Liver (tissue), 8 donors: ENCODE measurements at regions not wholly inside any gene's neighbourhood (a gene's known extent, or its start where the extent isn't known, plus 50 kb on each side); places are given as distances from the start of the nearest gene placed in this dataset.

Experiments used
- DNase-seq: peaks from one replicate; pipeline ENCODE4 v3.0.0-alpha.2; 2017; ENCODE audit warnings: low spot score
- H3K27ac ChIP-seq, 2 donors: one replicate each; pipeline ENCODE4 v1.7.0; 2013; ENCODE audit warnings: inconsistent platforms in 2 of 2, low read length in 2 of 2, control low read depth in 1 of 2, low read depth in 1 of 2, mild to moderate bottlenecking in 1 of 2
- H3K27me3 ChIP-seq, 4 donors: one replicate each; pipeline versions ENCODE4 v1.6.1 to v1.7.0; 2013; ENCODE audit warnings: low read length in 3 of 4, inconsistent platforms in 1 of 4, mild to moderate bottlenecking in 1 of 4, moderate library complexity in 1 of 4; ENCODE audit not compliant: control insufficient read depth in 4 of 4, insufficient read depth in 4 of 4
- H3K36me3 ChIP-seq, 4 donors: one replicate each; pipeline versions ENCODE4 v1.6.1 to v1.7.0; 2013; ENCODE audit warnings: low read length in 3 of 4, mild to moderate bottlenecking in 3 of 4, low read depth in 1 of 4, moderate library complexity in 1 of 4; ENCODE audit not compliant: control insufficient read depth in 4 of 4, insufficient read depth in 3 of 4
- H3K4me1 ChIP-seq, 4 donors: one replicate each; pipeline versions ENCODE4 v1.6.1 to v1.7.0; 2013; ENCODE audit warnings: low read length in 3 of 4, mild to moderate bottlenecking in 3 of 4, moderate library complexity in 1 of 4; ENCODE audit not compliant: control insufficient read depth in 4 of 4, insufficient read depth in 4 of 4
- H3K4me3 ChIP-seq, 3 donors: one replicate each; pipeline versions ENCODE4 v1.6.1 to v1.7.0; 2013; ENCODE audit warnings: low read length in 3 of 3, control low read depth in 1 of 3, low read depth in 1 of 3, mild to moderate bottlenecking in 1 of 3
- H3K9ac ChIP-seq, 2 donors: one replicate each; pipeline ENCODE4 v1.7.0; 2013; ENCODE audit warnings: low read length in 2 of 2, mild to moderate bottlenecking in 2 of 2, moderate library complexity in 2 of 2, control low read depth in 1 of 2, low read depth in 1 of 2
- H3K9me3 ChIP-seq, 4 donors: one replicate each; pipeline versions ENCODE4 v1.6.1 to v1.7.0; 2013; ENCODE audit warnings: low read length in 3 of 4; ENCODE audit not compliant: control insufficient read depth in 4 of 4
- ATF3 ChIP-seq: IDR thresholded peaks from 2 replicates; pipeline ENCODE4 v1.6.1; 2016; ENCODE audit warnings: antibody characterized with exemption
- EGR1 ChIP-seq, 2 donors: IDR thresholded peaks; 2 replicates each; pipeline ENCODE4 v1.6.1; 2016 to 2018; ENCODE audit warnings: antibody characterized with exemption in 2 of 2, low read depth in 2 of 2
- FOXA1 ChIP-seq: IDR thresholded peaks from 2 replicates; pipeline ENCODE4 v1.6.1; 2016; ENCODE audit warnings: antibody characterized with exemption
- FOXA2 ChIP-seq: IDR thresholded peaks from 2 replicates; pipeline ENCODE4 v1.6.1; 2016; ENCODE audit warnings: antibody characterized with exemption
- GABPA ChIP-seq, 2 donors: IDR thresholded peaks in 1 of 2; conservative IDR thresholded peaks in 1 of 2; 2 replicates each; pipeline ENCODE4 v1.6.1; 2016; ENCODE audit warnings: antibody characterized with exemption in 2 of 2, mild to moderate bottlenecking in 1 of 2, moderate library complexity in 1 of 2
- HNF4A ChIP-seq, 2 donors: conservative IDR thresholded peaks; 2 replicates each; pipeline ENCODE4 v1.6.1; 2016; ENCODE audit warnings: antibody characterized with exemption in 2 of 2, mild to moderate bottlenecking in 2 of 2
- HNF4G ChIP-seq: IDR thresholded peaks from 2 replicates; pipeline ENCODE4 v1.6.1; 2016; ENCODE audit warnings: antibody characterized with exemption
- JUND ChIP-seq, 2 donors: IDR thresholded peaks; 2 replicates each; pipeline ENCODE4 v1.6.1; 2016; ENCODE audit warnings: antibody characterized with exemption in 2 of 2
- NR2F2 ChIP-seq: IDR thresholded peaks from 2 replicates; pipeline ENCODE4 v1.6.1; 2016; ENCODE audit warnings: antibody characterized with exemption
- RAD21 ChIP-seq, 2 donors: IDR thresholded peaks; 2 replicates each; pipeline ENCODE4 v1.6.1; 2016; ENCODE audit warnings: antibody characterized with exemption in 2 of 2, mild to moderate bottlenecking in 2 of 2
- REST ChIP-seq: IDR thresholded peaks from 2 replicates; pipeline ENCODE4 v1.6.1; 2016; ENCODE audit warnings: antibody characterized with exemption, mild to moderate bottlenecking
- RXRA ChIP-seq, 2 donors: IDR thresholded peaks; 2 replicates each; pipeline ENCODE4 v1.6.1; 2017 to 2018; ENCODE audit warnings: antibody characterized with exemption in 2 of 2, mild to moderate bottlenecking in 1 of 2
- SP1 ChIP-seq: IDR thresholded peaks from 2 replicates; pipeline ENCODE4 v1.6.1; 2018; ENCODE audit warnings: antibody characterized with exemption, mild to moderate bottlenecking
- TAF1 ChIP-seq: conservative IDR thresholded peaks from 2 replicates; pipeline ENCODE4 v1.6.1; 2016; ENCODE audit warnings: antibody characterized with exemption, mild to moderate bottlenecking
- YY1 ChIP-seq: IDR thresholded peaks from 2 replicates; pipeline ENCODE4 v1.6.1; 2016; ENCODE audit warnings: antibody characterized with exemption, mild to moderate bottlenecking
- WGBS: extraction: QIAGEN DNeasy Blood & Tissue Kit; methylation state at CpG from one replicate; pipeline ENCODE4 v1.1.7; 2013; 5-methylcytosine and 5-hydroxymethylcytosine counted together
- TF ChIP-seq, protein P1 (sequence below): IDR thresholded peaks from 2 replicates; pipeline ENCODE4 v1.6.1; 2016; ENCODE audit warnings: antibody characterized with exemption
- TF ChIP-seq, protein P2 (sequence below): fragments of 150-350 bp; IDR thresholded peaks from 2 replicates; pipeline ENCODE4 v1.5.1; 2017; ENCODE audit warnings: improper control_type of control experiment, low read depth, low read length; ENCODE audit not compliant: missing input control
- TF ChIP-seq, protein P3 (sequence below): IDR thresholded peaks from 2 replicates; pipeline ENCODE4 v1.6.1; 2016; ENCODE audit warnings: antibody characterized with exemption
- donor health status: healthy.
- donor health status: healthy.
- donor health status: healthy.
- donor health status: healthy.
- donor health status: healthy.

DNA sequence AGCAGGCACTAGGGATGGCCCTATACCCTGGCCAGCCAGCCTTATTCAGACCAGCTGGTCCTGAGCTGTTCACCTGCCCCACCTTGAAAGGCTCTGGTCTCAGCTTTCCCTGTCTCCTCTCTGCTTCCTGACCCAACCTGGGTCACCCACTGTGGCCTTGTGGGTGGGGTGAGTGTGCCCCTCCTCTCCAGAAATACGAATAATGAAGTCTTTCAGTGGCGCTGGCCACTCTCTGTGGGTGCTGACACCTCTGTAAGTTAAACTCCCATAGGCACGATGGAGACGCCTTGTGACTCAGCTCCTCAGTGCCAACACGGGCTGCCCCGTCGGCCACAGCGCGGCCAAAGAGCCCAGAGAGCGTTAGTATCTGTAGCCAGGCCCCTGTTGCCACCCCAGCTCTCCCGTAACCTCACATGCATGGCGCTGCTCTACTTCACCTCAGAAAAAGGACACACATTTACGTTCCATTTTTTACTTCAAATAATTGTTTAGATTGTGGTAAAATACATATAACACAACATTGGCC is 74.6 kb upstream of the SEPTIN5 start:
- TF ChIP-seq RAD21 (IDR thresholded peaks at IDR 0.05) = no peak
- no peak for TF ChIP-seq HNF4A (conservative IDR thresholded peaks at IDR 0.05)
- no peak for TF ChIP-seq EGR1 (IDR thresholded peaks at IDR 0.05; ENCODE audit: low read depth in 2 of 2)
- TF ChIP-seq TAF1 = no peak
- TF ChIP-seq, protein P1, sequence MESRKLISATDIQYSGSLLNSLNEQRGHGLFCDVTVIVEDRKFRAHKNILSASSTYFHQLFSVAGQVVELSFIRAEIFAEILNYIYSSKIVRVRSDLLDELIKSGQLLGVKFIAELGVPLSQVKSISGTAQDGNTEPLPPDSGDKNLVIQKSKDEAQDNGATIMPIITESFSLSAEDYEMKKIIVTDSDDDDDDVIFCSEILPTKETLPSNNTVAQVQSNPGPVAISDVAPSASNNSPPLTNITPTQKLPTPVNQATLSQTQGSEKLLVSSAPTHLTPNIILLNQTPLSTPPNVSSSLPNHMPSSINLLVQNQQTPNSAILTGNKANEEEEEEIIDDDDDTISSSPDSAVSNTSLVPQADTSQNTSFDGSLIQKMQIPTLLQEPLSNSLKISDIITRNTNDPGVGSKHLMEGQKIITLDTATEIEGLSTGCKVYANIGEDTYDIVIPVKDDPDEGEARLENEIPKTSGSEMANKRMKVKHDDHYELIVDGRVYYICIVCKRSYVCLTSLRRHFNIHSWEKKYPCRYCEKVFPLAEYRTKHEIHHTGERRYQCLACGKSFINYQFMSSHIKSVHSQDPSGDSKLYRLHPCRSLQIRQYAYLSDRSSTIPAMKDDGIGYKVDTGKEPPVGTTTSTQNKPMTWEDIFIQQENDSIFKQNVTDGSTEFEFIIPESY = no peak
- no peaks in the 10 kb centered on the region for H3K27me3 ChIP-seq
- H3K27ac ChIP-seq = no peak overlapping the region
- 91% methylated on average over 13 of the region's 13 CpGs for WGBS
- no peak for DNase-seq
- H3K36me3 ChIP-seq = no peaks in the 10 kb centered on the region
- no peaks in the 10 kb centered on the region for H3K9me3 ChIP-seq
- H3K9ac ChIP-seq = no peak overlapping the region
- H3K4me1 ChIP-seq = no peaks in the 10 kb centered on the region
- no peak overlapping the region for H3K4me3 ChIP-seq

DNA sequence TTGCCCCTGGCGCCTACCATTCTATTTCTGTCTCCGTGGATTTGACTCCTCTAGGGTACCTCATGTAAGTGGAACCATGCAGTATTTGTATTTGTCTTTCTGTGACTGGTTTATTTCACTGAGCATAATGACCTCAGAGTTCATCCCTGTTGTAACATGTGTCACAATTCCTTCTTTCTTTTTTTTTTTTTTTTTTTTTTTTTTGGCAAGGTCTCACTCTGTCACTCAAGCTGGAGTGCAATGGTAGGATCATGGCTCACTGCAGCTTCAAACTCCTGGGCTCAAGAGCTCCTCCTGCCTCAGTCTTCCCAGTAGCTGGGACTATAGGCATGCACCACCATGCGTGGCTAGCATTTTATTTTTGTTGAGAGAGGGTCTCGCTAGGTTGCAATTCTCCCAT is 74.0 kb upstream of the SEPTIN5 start:
- no peak overlapping the region for H3K4me3 ChIP-seq
- no peak overlapping the region for H3K9ac ChIP-seq
- no peak overlapping the region for H3K27ac ChIP-seq
- no peaks in the 10 kb centered on the region for H3K4me1 ChIP-seq
- no peak for DNase-seq
- TF ChIP-seq REST (no peak), NR2F2 (no peak), EGR1 (IDR thresholded peaks at IDR 0.05; ENCODE audit: low read depth in 2 of 2) (no peak), RAD21 (IDR thresholded peaks at IDR 0.05) (no peak), GABPA (IDR thresholded peaks at IDR 0.05 in 1 of 2, conservative IDR thresholded peaks at IDR 0.05 in 1 of 2) (no peak), TAF1 (no peak), HNF4A (conservative IDR thresholded peaks at IDR 0.05) (no peak), SP1 (no peak), JUND (IDR thresholded peaks at IDR 0.05) (no peak), ATF3 (no peak), HNF4G (no peak), FOXA2 (no peak), YY1 (no peak), RXRA (IDR thresholded peaks at IDR 0.05) (no peak), FOXA1 (no peak)
- TF ChIP-seq, protein P2, sequence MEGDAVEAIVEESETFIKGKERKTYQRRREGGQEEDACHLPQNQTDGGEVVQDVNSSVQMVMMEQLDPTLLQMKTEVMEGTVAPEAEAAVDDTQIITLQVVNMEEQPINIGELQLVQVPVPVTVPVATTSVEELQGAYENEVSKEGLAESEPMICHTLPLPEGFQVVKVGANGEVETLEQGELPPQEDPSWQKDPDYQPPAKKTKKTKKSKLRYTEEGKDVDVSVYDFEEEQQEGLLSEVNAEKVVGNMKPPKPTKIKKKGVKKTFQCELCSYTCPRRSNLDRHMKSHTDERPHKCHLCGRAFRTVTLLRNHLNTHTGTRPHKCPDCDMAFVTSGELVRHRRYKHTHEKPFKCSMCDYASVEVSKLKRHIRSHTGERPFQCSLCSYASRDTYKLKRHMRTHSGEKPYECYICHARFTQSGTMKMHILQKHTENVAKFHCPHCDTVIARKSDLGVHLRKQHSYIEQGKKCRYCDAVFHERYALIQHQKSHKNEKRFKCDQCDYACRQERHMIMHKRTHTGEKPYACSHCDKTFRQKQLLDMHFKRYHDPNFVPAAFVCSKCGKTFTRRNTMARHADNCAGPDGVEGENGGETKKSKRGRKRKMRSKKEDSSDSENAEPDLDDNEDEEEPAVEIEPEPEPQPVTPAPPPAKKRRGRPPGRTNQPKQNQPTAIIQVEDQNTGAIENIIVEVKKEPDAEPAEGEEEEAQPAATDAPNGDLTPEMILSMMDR = no peak
- TF ChIP-seq, protein P3, sequence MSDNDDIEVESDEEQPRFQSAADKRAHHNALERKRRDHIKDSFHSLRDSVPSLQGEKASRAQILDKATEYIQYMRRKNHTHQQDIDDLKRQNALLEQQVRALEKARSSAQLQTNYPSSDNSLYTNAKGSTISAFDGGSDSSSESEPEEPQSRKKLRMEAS = no peak
- TF ChIP-seq, protein P1 = no peak
- WGBS = 91% methylated on average over 4 of the region's 4 CpGs
- H3K9me3 ChIP-seq = no peaks in the 10 kb centered on the region
- no peaks in the 10 kb centered on the region for H3K36me3 ChIP-seq
- H3K27me3 ChIP-seq = no peaks in the 10 kb centered on the region
